Testis (tissue), 2 donors: ENCODE measurements at regions not wholly inside any gene's neighbourhood (a gene's known extent, or its start where the extent isn't known, plus 50 kb on each side); places are given as distances from the start of the nearest gene placed in this dataset.

Source experiments
- DNase-seq: peaks from one replicate; pipeline ENCODE4 v3.0.0-alpha.2; 2019
- H3K27ac ChIP-seq, 2 donors: fragments of 200-600 bp; sonication (generic); one replicate each; pipeline ENCODE4 v1.5.1; 2019
- H3K27me3 ChIP-seq: fragments of 200-600 bp; sonication (generic); one replicate; pipeline ENCODE4 v1.5.1; 2019
- H3K36me3 ChIP-seq: fragments of 200-600 bp; sonication (generic); one replicate; pipeline ENCODE4 v1.5.1; 2017; ENCODE audit warnings: low read depth; ENCODE audit errors: missing control alignments
- H3K4me1 ChIP-seq: fragments of 200-600 bp; sonication (generic); one replicate; pipeline ENCODE4 v1.5.1; 2019
- H3K4me3 ChIP-seq, 2 donors: fragments of 200-600 bp; sonication (generic); one replicate each; pipeline ENCODE4 v1.5.1; 2017 to 2019
- H3K9me3 ChIP-seq: fragments of 200-600 bp; sonication (generic); one replicate; pipeline ENCODE4 v1.5.1; 2017
- POLR2A ChIP-seq: fragments of 450-650 bp; IDR thresholded peaks from one replicate; pipeline ENCODE4 v1.6.1; 2017; ENCODE audit warnings: antibody characterized with exemption, mild to moderate bottlenecking, moderate library complexity
- WGBS, 2 donors: methylation state at CpG; one replicate each; pipeline ENCODE4 v1.1.5; 2018; 5-methylcytosine and 5-hydroxymethylcytosine counted together
- intact Hi-C: fragments of 100-400 bp; cut with DNase I; formaldehyde crosslinking; loops from one replicate; pipeline ENCODE4 v1.15.1; 2023; ENCODE audit warnings: low total_unique reads
- TF ChIP-seq, protein P1 (sequence below), 3 experiments: fragments of 450-650 bp in 2 of 3; fragments of 200-600 bp in 1 of 3; sonication (generic) in 1 of 3; IDR thresholded peaks; one replicate each; pipeline ENCODE4 v1.5.1; 2016 to 2019; ENCODE audit warnings: antibody characterized with exemption in 3 of 3, mild to moderate bottlenecking in 2 of 3, moderate library complexity in 1 of 3

DNA sequence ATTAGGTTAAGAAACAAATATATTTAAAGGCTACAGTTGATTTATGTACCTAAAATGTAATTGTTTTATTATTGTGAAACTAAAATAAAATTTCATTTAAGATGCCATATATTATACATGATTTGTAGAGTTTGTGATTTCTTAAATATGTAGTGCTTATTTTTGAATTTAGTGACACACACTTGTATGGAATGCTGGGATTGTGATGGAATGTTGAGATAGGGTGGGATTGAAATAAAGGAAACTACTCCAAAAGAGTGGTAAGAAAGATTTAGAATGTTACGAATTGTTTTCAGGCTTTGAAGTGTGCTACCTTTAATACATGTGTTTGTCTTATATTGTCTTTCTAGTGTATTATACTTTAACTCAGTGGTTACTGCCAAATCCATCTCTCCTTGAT is 330.3 kb upstream of the PITX2 start:
- no peak for TF ChIP-seq POLR2A
- TF ChIP-seq, protein P1, sequence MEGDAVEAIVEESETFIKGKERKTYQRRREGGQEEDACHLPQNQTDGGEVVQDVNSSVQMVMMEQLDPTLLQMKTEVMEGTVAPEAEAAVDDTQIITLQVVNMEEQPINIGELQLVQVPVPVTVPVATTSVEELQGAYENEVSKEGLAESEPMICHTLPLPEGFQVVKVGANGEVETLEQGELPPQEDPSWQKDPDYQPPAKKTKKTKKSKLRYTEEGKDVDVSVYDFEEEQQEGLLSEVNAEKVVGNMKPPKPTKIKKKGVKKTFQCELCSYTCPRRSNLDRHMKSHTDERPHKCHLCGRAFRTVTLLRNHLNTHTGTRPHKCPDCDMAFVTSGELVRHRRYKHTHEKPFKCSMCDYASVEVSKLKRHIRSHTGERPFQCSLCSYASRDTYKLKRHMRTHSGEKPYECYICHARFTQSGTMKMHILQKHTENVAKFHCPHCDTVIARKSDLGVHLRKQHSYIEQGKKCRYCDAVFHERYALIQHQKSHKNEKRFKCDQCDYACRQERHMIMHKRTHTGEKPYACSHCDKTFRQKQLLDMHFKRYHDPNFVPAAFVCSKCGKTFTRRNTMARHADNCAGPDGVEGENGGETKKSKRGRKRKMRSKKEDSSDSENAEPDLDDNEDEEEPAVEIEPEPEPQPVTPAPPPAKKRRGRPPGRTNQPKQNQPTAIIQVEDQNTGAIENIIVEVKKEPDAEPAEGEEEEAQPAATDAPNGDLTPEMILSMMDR (IDR thresholded peaks at IDR 0.05): no peak
- Histone ChIP-seq H3K4me1 (no peaks in the 10 kb centered on the region), H3K27me3 (no peaks in the 10 kb centered on the region), H3K27ac (no peak overlapping the region), H3K4me3 (no peak overlapping the region), H3K36me3 (no peaks in the 10 kb centered on the region), H3K9me3 (no peaks in the 10 kb centered on the region)
- WGBS, 2 donors: 85 to 93% methylated on average over 1 of the region's 1 CpG
- intact Hi-C loops: no loop called here
- no peak for DNase-seq

DNA sequence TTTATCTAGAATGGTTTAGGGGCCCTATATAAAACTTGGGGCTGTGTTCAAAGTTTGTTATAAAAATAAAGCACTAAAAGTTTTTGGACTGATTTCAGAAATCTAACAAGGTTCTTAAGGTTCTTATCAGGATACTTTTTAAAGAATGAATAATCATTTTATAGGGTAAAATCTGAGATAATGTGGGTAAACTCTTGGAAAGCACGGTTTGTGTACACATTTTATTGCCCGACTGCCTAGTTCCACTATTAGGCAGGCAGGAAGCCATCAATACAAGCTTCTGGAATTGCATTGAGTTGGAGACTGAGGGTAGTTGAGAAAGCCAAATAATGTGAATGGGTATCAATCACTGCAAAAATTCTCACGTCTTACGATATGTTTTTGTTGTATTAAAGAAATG is 331.0 kb upstream of the PITX2 start:
- 63 to 73% methylated on average over 4 of the region's 4 CpGs for WGBS, 2 donors
- TF ChIP-seq, protein P1 (IDR thresholded peaks at IDR 0.05): no peak
- no peak for TF ChIP-seq POLR2A
- Histone ChIP-seq H3K27me3 (no peaks in the 10 kb centered on the region), H3K27ac (no peak overlapping the region), H3K4me3 (no peak overlapping the region), H3K9me3 (no peaks in the 10 kb centered on the region), H3K36me3 (no peaks in the 10 kb centered on the region), H3K4me1 (no peaks in the 10 kb centered on the region)
- intact Hi-C loops: no loop called here
- no peak for DNase-seq

GRCh38 chr4:110955748-110956147 is 332.9 kb upstream of the PITX2 start:
- Histone ChIP-seq H3K36me3 (no peaks in the 10 kb centered on the region), H3K4me3 (no peak overlapping the region), H3K9me3 (no peaks in the 10 kb centered on the region), H3K27ac (no peak overlapping the region), H3K27me3 (no peaks in the 10 kb centered on the region), H3K4me1 (no peaks in the 10 kb centered on the region)
- no peak for TF ChIP-seq POLR2A
- TF ChIP-seq, protein P1 (IDR thresholded peaks at IDR 0.05): no peak
- intact Hi-C loops: no loop called here
- no peak for DNase-seq
- 89 to 94% methylated on average over 1 of the region's 1 CpG for WGBS, 2 donors

- H3K27me3 ChIP-seq: no peaks in the 10 kb centered on the region
- no peaks in the 10 kb centered on the region for H3K4me1 ChIP-seq
- no peaks in the 10 kb centered on the region for H3K9me3 ChIP-seq
- DNase-seq: no peak
- H3K36me3 ChIP-seq: no peaks in the 10 kb centered on the region
- H3K27ac ChIP-seq: no peak overlapping the region
- H3K4me3 ChIP-seq: no peak overlapping the region
- intact Hi-C loops: no loop called here
- TF ChIP-seq, protein P1 (IDR thresholded peaks at IDR 0.05): no peak
- no peak for TF ChIP-seq POLR2A
Observed at GRCh38 chr4:110959041-110959643, 336.3 kb upstream of the PITX2 start.

- Histone ChIP-seq H3K27ac (no peak overlapping the region), H3K4me3 (no peak overlapping the region), H3K9me3 (no peaks in the 10 kb centered on the region), H3K27me3 (no peaks in the 10 kb centered on the region), H3K4me1 (no peaks in the 10 kb centered on the region), H3K36me3 (no peaks in the 10 kb centered on the region)
- intact Hi-C loops: no loop called here
- no peak for TF ChIP-seq POLR2A
- TF ChIP-seq, protein P1 (IDR thresholded peaks at IDR 0.05): no peak
- no peak for DNase-seq
- WGBS, 2 donors: 80 to 89% methylated on average over 3 of the region's 3 CpGs
Observed at GRCh38 chr4:110961066-110961465, 338.2 kb upstream of the PITX2 start.
